Sigmoid colon (tissue), 6 donors: ENCODE measurements at regions not wholly inside any gene's neighbourhood (a gene's known extent, or its start where the extent isn't known, plus 50 kb on each side); places are given as distances from the start of the nearest gene placed in this dataset.

Source experiments
- DNase-seq: peaks from one replicate; pipeline ENCODE4 v3.0.0-alpha.2; 2019
- H3K27ac ChIP-seq, 4 donors: fragments of 200-600 bp; sonication (generic); one replicate each; pipeline ENCODE4 v1.5.1; 2016 to 2019; ENCODE audit warnings: mild to moderate bottlenecking in 1 of 4
- H3K27me3 ChIP-seq, 3 donors: fragments of 200-600 bp; sonication (generic); one replicate each; pipeline ENCODE4 v1.5.1; 2019; ENCODE audit warnings: mild to moderate bottlenecking in 1 of 3
- H3K36me3 ChIP-seq, 4 donors: fragments of 200-600 bp; sonication (generic); one replicate each; pipeline ENCODE4 v1.5.1; 2016 to 2019
- H3K4me1 ChIP-seq, 4 donors: fragments of 200-600 bp; sonication (generic); one replicate each; pipeline ENCODE4 v1.5.1; 2017 to 2019
- H3K4me3 ChIP-seq, 4 donors: fragments of 200-600 bp; sonication (generic); one replicate each; pipeline ENCODE4 v1.5.1; 2017 to 2019; ENCODE audit warnings: mild to moderate bottlenecking in 2 of 4, moderate library complexity in 1 of 4
- H3K9me3 ChIP-seq, 4 donors: fragments of 200-600 bp in 3 of 4; sonication (generic) in 3 of 4; one replicate each; pipeline versions ENCODE4 v1.5.1 to v1.6.1; 2013 to 2019
- CTCF ChIP-seq, 4 experiments: fragments of 450-650 bp in 3 of 4; fragments of 200-600 bp in 1 of 4; IDR thresholded peaks; one replicate each; pipeline ENCODE4 v1.5.1; 2016 to 2019; ENCODE audit warnings: antibody characterized with exemption in 4 of 4, mild to moderate bottlenecking in 3 of 4, moderate library complexity in 2 of 4
- EP300 ChIP-seq, 4 donors: sonication (generic); formaldehyde crosslinking; IDR thresholded peaks; one replicate each; pipeline ENCODE4 v1.6.1; 2017; ENCODE audit warnings: antibody characterized with exemption in 4 of 4
- POLR2A ChIP-seq, 2 donors: fragments of 450-650 bp; IDR thresholded peaks; one replicate each; pipeline ENCODE4 v1.6.1; 2016; ENCODE audit warnings: antibody characterized with exemption in 2 of 2, mild to moderate bottlenecking in 2 of 2, moderate library complexity in 2 of 2
- POLR2AphosphoS5 ChIP-seq, 4 donors: sonication (generic); formaldehyde crosslinking; IDR thresholded peaks; one replicate each; pipeline ENCODE4 v1.6.1; 2017; ENCODE audit warnings: antibody characterized with exemption in 4 of 4
- WGBS, 2 donors: extraction: QIAGEN DNeasy Blood & Tissue Kit; methylation state at CpG; one replicate each; pipeline ENCODE4 v1.1.7; 2013; 5-methylcytosine and 5-hydroxymethylcytosine counted together
- intact Hi-C: fragments of 100-400 bp; cut with DNase I; formaldehyde crosslinking; loops from one replicate; pipeline ENCODE4 v1.15.1; 2023
- donor health status: healthy with polysubstance abuse.
- donor health status: healthy.

- Histone ChIP-seq H3K4me1 (no peaks in the 10 kb centered on the region), H3K4me3 (no peak overlapping the region), H3K36me3 (no peaks in the 10 kb centered on the region), H3K27ac (no peak overlapping the region), H3K27me3 (no peaks in the 10 kb centered on the region), H3K9me3 (no peaks in the 10 kb centered on the region)
- TF ChIP-seq EP300 (IDR thresholded peaks at IDR 0.05) (no peak), POLR2A (IDR thresholded peaks at IDR 0.05) (no peak), POLR2AphosphoS5 (IDR thresholded peaks at IDR 0.05) (no peak)
- intact Hi-C loops, result no loop called here
- DNase-seq, result no peak
Observed at GRCh38 chr4:57911203-57911602, 801.0 kb upstream of the IGFBP7 start.

- TF ChIP-seq POLR2A (IDR thresholded peaks at IDR 0.05), result no peak
- no peak overlapping the region for H3K4me3 ChIP-seq
- H3K4me1 ChIP-seq, result no peaks in the 10 kb centered on the region
- no peaks in the 10 kb centered on the region for H3K9me3 ChIP-seq
- no peak overlapping the region for H3K27ac ChIP-seq
- no peaks in the 10 kb centered on the region for H3K36me3 ChIP-seq
- no peak for DNase-seq
- no peaks in the 10 kb centered on the region for H3K27me3 ChIP-seq
- intact Hi-C loops, result no loop called here
- WGBS, 2 donors, result 87 to 91% methylated on average over 3 of the region's 3 CpGs
Observed at GRCh38 chr4:57910151-57910550, 800.0 kb upstream of the IGFBP7 start.

GRCh38 chr4:57905965-57906364 lies 795.8 kb upstream of the IGFBP7 start:
- H3K4me1 ChIP-seq, result no peaks in the 10 kb centered on the region
- H3K27ac ChIP-seq, result no peak overlapping the region
- no peaks in the 10 kb centered on the region for H3K9me3 ChIP-seq
- no peaks in the 10 kb centered on the region for H3K27me3 ChIP-seq
- intact Hi-C loops, result no loop called here
- H3K36me3 ChIP-seq, result no peaks in the 10 kb centered on the region
- no peak for TF ChIP-seq CTCF (IDR thresholded peaks at IDR 0.05)
- no peak for TF ChIP-seq POLR2A (IDR thresholded peaks at IDR 0.05)
- no peak for TF ChIP-seq EP300 (IDR thresholded peaks at IDR 0.05)
- TF ChIP-seq POLR2AphosphoS5 (IDR thresholded peaks at IDR 0.05), result no peak
- WGBS, 2 donors, result 79 to 93% methylated on average over 3 of the region's 3 CpGs
- no peak overlapping the region for H3K4me3 ChIP-seq
- no peak for DNase-seq

- no peak for DNase-seq
- Histone ChIP-seq H3K4me1 (no peaks in the 10 kb centered on the region), H3K27me3 (no peaks in the 10 kb centered on the region), H3K4me3 (no peak overlapping the region), H3K27ac (no peak overlapping the region), H3K36me3 (no peaks in the 10 kb centered on the region), H3K9me3 (no peaks in the 10 kb centered on the region)
- 84 to 85% methylated on average over 3 of the region's 3 CpGs for WGBS, 2 donors
- TF ChIP-seq CTCF (IDR thresholded peaks at IDR 0.05) (no peak), POLR2A (IDR thresholded peaks at IDR 0.05) (no peak), EP300 (IDR thresholded peaks at IDR 0.05) (no peak), POLR2AphosphoS5 (IDR thresholded peaks at IDR 0.05) (no peak)
- intact Hi-C loops, result no loop called here
Observed at GRCh38 chr4:57877047-57877458, 766.9 kb upstream of the IGFBP7 start.

- Histone ChIP-seq H3K9me3 (no peaks in the 10 kb centered on the region), H3K4me3 (no peak overlapping the region), H3K27ac (no peak overlapping the region), H3K4me1 (no peaks in the 10 kb centered on the region), H3K27me3 (no peaks in the 10 kb centered on the region), H3K36me3 (no peaks in the 10 kb centered on the region)
- intact Hi-C loops, result no loop called here
- no peak for DNase-seq
- WGBS, 2 donors, result 75 to 80% methylated on average over 2 of the region's 2 CpGs
- no peak for TF ChIP-seq CTCF (IDR thresholded peaks at IDR 0.05)
- TF ChIP-seq POLR2AphosphoS5 (IDR thresholded peaks at IDR 0.05), result no peak
Observed at GRCh38 chr4:57875829-57876392, 765.7 kb upstream of the IGFBP7 start.

- TF ChIP-seq POLR2A (IDR thresholded peaks at IDR 0.05) (no peak), EP300 (IDR thresholded peaks at IDR 0.05) (no peak), CTCF (IDR thresholded peaks at IDR 0.05) (no peak), POLR2AphosphoS5 (IDR thresholded peaks at IDR 0.05) (no peak)
- no peaks in the 10 kb centered on the region for H3K4me1 ChIP-seq
- no peaks in the 10 kb centered on the region for H3K36me3 ChIP-seq
- no peaks in the 10 kb centered on the region for H3K9me3 ChIP-seq
- no peak overlapping the region for H3K4me3 ChIP-seq
- DNase-seq, result no peak
- no peaks in the 10 kb centered on the region for H3K27me3 ChIP-seq
- H3K27ac ChIP-seq, result no peak overlapping the region
- intact Hi-C loops, result no loop called here
- WGBS, 2 donors, result 42 to 45% methylated on average over 2 of the region's 2 CpGs
Observed at GRCh38 chr4:57866468-57867171, 756.4 kb upstream of the IGFBP7 start.
